ENCODE measurements at regions not wholly inside any gene's neighbourhood (a gene's known extent, or its start where the extent isn't known, plus 50 kb on each side); places are given as distances from the start of the nearest gene placed in this dataset.

DNA sequence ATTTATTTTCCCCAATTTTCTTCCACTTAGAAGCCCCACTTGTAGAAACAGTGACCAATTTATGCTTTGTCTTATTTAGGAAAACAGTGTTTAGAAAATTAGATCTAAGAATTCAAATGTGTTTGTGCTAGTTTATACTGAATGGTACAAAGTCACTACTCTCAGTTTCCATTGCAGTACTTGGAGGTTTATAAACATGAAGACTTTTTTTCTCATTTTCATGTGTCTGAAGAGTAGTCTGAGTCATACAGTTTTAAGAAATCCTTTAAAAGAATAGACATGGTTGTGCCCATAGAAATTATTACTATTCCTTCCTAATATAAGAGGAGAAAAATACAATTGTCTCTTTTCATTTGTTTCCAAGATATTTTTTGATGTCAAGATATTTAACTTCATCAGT lies 458.7 kb downstream of the NAF1 start:
- Histone ChIP-seq H3K27me3 (no peaks in the 10 kb centered on the region), H3K4me1 (replicated peaks in 1 of 2) (no peaks in the 10 kb centered on the region), H3K9me3 (replicated peaks in 1 of 3) (no peaks in the 10 kb centered on the region), H3K36me3 (replicated peaks in 1 of 2) (no peaks in the 10 kb centered on the region), H3K27ac (no peak overlapping the region), H3K4me3 (no peak overlapping the region)
- DNase-seq: no peak
- no peak for TF ChIP-seq POLR2A (IDR thresholded peaks at IDR 0.05)
- TF ChIP-seq, protein P1, sequence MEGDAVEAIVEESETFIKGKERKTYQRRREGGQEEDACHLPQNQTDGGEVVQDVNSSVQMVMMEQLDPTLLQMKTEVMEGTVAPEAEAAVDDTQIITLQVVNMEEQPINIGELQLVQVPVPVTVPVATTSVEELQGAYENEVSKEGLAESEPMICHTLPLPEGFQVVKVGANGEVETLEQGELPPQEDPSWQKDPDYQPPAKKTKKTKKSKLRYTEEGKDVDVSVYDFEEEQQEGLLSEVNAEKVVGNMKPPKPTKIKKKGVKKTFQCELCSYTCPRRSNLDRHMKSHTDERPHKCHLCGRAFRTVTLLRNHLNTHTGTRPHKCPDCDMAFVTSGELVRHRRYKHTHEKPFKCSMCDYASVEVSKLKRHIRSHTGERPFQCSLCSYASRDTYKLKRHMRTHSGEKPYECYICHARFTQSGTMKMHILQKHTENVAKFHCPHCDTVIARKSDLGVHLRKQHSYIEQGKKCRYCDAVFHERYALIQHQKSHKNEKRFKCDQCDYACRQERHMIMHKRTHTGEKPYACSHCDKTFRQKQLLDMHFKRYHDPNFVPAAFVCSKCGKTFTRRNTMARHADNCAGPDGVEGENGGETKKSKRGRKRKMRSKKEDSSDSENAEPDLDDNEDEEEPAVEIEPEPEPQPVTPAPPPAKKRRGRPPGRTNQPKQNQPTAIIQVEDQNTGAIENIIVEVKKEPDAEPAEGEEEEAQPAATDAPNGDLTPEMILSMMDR (IDR thresholded peaks at IDR 0.05): no peak
- intact Hi-C loops (cut with DNase I): no loop called here

DNA sequence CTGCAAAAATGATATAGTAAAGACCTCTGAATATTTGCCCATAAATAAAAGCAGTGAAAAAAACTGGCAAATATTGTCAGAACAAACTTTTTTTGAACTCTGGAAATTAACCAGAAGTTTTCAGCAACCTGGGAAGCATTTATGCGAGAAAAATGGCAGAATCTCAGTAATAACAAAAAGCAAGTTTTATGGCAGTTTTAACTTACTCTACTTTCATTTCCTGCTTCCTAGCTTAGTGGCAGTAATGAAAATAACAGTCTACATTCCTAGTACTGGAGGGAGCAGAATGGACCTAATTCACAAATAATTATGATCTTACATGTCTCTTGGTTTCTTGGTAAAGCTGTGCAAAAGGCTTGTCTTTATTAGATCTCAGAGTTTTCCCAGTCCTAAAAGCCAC lies 460.1 kb downstream of the NAF1 start:
- H3K27me3 ChIP-seq: no peaks in the 10 kb centered on the region
- no peaks in the 10 kb centered on the region for H3K4me1 ChIP-seq (replicated peaks in 1 of 2)
- H3K36me3 ChIP-seq (replicated peaks in 1 of 2): no peaks in the 10 kb centered on the region
- no peak overlapping the region for H3K27ac ChIP-seq
- no peak for TF ChIP-seq POLR2A (IDR thresholded peaks at IDR 0.05)
- TF ChIP-seq, protein P1 (IDR thresholded peaks at IDR 0.05): no peak
- H3K9me3 ChIP-seq (replicated peaks in 1 of 3): no peaks in the 10 kb centered on the region
- intact Hi-C loops (cut with DNase I): no loop called here
- no peak overlapping the region for H3K4me3 ChIP-seq
- WGBS, 4 donors: 68 to 73% (median 70%) methylated on average over 1 of the region's 1 CpG
- DNase-seq: no peak

DNA sequence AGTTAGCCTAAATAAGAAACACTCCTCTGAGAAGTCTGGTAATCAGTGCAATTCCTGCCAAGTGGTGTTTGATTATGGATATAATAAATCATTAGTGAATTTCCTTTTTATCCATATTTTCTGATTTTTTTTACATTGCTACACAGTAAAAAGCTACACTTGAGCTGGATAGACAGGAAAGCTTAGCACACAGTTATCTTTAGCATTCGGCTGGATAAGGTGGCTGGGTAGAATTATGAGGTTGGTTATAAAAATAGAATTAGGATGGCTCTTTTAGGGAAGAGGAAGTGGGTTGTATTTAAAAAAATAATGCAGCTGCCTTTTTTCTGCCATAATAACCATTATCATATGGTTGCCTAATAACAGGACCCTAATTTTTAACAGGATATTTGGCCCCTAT lies 460.6 kb downstream of the NAF1 start:
- intact Hi-C loops (cut with DNase I): no loop called here
- H3K27me3 ChIP-seq: peaks cover 4% of the 10 kb centered on the region
- no peak overlapping the region for H3K27ac ChIP-seq
- H3K36me3 ChIP-seq (replicated peaks in 1 of 2): no peaks in the 10 kb centered on the region
- DNase-seq: no peak
- H3K9me3 ChIP-seq (replicated peaks in 1 of 3): no peaks in the 10 kb centered on the region
- no peaks in the 10 kb centered on the region for H3K4me1 ChIP-seq (replicated peaks in 1 of 2)
- TF ChIP-seq POLR2A (IDR thresholded peaks at IDR 0.05): no peak
- TF ChIP-seq, protein P1 (IDR thresholded peaks at IDR 0.05): no peak
- WGBS, 4 donors: 32 to 42% (median 35%) methylated on average over 1 of the region's 1 CpG
- no peak overlapping the region for H3K4me3 ChIP-seq

DNA sequence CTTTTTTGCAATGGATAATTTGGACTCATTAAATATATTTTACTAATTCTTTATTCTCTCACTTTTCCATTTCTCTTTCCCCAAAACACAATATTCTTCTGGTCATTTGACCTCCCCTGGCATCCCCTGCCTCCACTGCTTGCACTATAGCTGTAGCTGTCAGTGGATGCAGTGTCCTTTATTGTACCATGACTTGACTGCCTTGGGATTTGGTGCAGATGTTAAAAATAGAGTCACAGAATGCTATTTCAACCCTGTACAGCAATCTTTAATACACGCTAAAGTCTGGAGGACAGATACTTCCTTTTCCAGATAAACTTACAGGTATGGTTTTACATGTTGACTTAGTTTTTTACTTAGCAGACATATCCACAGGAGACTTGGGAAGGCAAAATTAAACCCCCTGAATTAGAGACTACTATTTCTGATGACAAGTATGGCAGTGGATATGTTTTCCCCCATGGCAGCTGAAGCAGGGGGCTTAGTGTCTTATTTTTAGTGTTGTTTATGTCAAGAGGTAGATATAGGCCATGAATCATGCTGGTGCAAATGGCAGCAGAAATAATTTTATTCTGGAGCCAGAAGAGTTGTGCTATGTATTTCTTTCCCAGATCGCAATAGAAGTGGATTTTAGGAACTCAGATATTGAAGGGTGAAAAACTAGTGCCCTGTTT lies 461.4 kb downstream of the NAF1 start:
- 50 to 73% (median 63%) methylated on average over 2 of the region's 2 CpGs for whole genome bisulfite sequencing, 4 donors
- TF ChIP-seq, protein P1 (IDR thresholded peaks at IDR 0.05): no peak
- no peak for TF ChIP-seq POLR2A (IDR thresholded peaks at IDR 0.05)
- Histone ChIP-seq H3K27me3 (peaks cover 4% of the 10 kb centered on the region), H3K9me3 (replicated peaks in 1 of 3) (no peaks in the 10 kb centered on the region), H3K4me3 (no peak overlapping the region), H3K36me3 (replicated peaks in 1 of 2) (no peaks in the 10 kb centered on the region), H3K4me1 (replicated peaks in 1 of 2) (no peaks in the 10 kb centered on the region), H3K27ac (no peak overlapping the region)
- intact Hi-C loops (cut with DNase I): no loop called here
- DNase-seq: no peak

Measured in adrenal gland (tissue), 9 donors.